NCI-H187 (cell line): ENCODE measurements at regions not wholly inside any gene's neighbourhood (a gene's known extent, or its start where the extent isn't known, plus 50 kb on each side); places are given as distances from the start of the nearest gene placed in this dataset.

Experiments used
- DNase-seq, 2 experiments: peaks; one replicate each; lab custom pipeline; 2025; lab: John Stamatoyannopoulos, UW

GRCh38 chr5:98608052-98608451 is 165.4 kb upstream of the RGMB start:
- DNase-seq, result no peak

DNA sequence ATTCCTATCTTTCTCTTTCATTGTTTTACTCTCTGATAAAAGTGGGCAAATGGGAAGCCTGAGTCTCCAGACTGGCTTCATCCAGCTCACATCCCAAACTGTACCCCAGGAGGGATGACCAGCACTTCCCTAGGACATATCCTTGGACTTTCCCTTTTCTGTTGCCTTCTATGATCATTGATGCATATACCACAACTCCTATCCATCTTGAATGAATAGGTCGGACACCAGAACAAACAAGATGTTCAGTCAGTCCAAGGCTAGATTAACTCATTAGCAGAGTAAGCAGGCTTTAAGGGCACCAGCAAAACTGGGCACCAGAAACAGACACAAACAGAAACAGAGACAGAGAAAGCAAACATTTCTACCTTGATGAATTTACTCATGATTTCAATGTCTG is 159.1 kb upstream of the RGMB start:
- no peak for DNase-seq

- DNase-seq, result no peak
Measured at GRCh38 chr5:98621821-98622220, 151.6 kb upstream of the RGMB start.

GRCh38 chr5:98624145-98624880 is 149.2 kb upstream of the RGMB start:
- no peak for DNase-seq

DNA sequence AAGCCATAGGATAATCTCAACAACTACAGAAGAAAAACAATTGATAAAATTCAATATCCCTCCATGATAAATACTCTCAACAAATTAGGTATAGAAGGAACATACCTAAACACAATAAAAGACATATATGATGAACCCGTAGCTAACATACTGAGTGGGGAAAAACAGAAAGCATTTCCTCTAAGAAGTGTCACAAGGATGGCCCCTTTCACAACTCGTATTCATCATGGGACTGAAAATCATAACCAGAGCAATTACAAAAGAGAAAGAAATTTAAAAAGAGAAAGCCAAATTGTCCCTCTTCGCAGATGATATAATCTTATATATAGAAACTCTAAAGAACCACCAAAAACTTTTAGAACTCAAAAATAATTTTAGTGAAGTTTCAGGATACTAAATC is 146.3 kb upstream of the RGMB start:
- no peak for DNase-seq

GRCh38 chr5:98630621-98631020 is 142.8 kb upstream of the RGMB start:
- DNase-seq, result no peak

GRCh38 chr5:98631311-98632054 is 142.0 kb upstream of the RGMB start:
- no peak for DNase-seq

DNA sequence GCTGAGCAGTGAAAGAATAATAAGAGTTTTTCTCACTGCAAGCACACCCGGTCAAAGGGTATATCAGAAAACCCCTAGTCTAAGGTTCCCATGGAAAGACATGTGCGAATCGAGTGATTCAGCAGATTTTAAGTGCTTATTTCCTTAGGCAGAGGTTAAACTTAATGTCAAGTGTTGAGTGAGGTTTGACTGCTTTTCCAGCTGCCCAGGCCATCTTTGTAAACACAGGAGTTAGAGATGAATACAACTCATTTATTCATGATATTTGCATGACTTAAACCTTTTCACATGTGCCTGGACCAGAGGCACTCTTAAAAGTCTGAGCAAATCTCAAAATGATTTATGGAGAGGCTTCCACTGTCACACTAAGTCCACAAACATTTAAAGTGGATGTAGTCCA is 137.8 kb upstream of the RGMB start:
- no peak for DNase-seq

DNA sequence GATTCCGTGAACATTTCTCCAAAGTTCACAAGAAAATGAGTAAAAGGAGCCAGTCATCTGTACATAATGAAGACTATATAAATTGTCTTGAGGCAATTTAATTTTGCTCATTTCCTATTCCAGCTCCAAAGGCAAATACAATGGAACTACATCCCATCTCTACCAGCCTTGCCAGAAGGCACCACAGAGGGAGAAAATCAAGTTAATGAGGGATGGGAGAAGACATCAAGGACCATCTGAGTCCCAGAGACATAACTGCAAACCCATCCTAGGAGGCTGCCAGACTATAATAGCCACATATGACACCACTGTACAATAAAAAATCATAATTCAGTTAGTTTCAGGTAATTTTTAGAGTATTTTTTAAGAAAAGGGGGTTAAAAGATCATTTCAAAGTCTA is 136.3 kb upstream of the RGMB start:
- DNase-seq, result no peak

GRCh38 chr5:98637557-98637956 is 135.9 kb upstream of the RGMB start:
- no peak for DNase-seq

DNA sequence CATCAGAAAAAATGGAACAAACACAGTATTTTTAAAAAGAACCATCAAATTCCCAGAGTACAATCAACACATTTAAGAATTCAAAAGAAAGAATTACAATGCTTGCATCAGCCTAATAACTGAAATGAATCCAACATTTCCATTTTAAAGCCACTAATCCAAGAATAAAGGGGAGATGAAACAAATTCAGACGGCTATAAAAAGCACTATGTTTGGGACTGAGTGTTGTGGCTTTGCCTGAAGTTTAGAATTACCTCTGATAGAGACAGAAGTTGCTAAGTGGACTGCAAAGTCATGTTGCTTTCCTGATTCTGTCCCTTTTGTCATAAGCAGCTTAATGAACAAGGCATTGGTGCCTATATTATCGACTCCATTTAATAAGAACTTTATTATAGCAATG is 135.4 kb upstream of the RGMB start:
- DNase-seq, result no peak

DNA sequence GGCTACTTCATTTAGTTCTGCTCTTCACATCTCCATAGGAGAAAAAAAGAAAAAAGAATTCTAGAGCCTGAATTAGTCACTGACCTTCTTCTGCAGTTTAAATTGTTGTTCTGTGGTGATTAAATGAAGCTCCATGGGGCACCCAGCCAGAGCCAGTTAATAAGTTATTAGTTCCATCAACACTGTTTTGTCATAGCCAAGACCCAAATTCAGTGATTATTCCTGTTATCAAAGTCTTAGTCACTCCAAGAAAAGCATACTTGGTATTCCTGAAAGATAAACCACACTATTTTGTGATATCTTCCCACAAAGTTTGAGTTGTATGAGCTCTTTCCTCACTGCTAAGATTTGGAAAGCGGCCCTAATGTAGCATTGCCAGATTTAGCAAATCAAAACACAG is 134.8 kb upstream of the RGMB start:
- no peak for DNase-seq

DNA sequence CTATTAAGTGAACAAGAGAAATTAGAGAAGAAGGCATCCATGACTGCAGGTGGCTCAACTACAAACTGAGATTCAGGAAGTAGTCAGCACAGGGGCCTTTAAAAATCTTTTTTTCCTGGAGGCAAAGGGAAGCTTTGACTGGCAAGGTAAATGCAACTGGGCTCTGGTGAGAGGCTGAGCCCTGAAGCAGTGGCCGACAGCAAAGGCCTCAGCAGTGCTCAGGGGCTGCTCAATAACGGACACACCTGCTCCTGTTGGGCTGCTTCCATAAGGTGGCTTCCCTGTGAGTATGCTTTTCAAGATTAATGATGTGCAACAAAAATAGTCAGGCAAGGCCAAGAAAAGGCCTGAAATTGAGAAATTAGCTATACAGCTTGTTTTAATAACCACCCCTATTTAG is 134.2 kb upstream of the RGMB start:
- DNase-seq, result no peak

DNA sequence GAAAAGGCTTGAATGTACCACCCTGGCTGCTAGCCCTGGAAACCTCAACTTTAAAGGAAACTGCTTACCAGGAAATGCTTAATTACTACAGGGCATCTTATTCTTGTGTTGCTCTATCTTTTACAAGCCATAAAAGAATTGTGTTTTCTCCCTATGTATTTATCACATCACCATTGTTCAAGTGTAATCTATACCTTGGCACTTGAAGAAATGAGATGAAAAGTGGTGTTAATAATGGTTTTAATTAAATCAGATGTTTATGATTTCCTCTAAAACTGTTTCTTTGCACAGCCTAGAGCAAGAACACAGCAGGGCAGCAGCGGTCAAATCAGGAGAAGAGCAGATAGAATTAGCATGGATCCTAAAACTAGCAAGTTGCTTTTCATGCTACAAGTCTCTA is 131.8 kb upstream of the RGMB start:
- DNase-seq, result no peak

DNA sequence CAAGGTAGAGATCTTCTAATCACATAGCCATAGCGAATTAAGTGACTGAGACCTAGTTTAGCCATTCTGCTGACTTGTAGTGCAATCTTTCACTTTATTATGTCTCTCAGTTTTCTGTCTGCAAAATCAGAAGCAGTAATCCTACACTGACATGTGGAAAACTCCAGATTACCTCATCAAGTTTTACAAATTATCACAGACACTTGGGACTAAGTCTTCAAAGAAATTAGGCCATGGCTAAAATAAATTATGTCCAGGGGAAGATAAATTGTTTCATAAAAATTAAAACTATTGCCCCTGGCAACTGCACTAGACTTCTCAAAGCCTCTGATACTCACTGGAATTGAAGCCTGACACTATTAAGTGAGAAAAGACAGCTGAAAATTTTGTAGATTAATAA is 129.9 kb upstream of the RGMB start:
- DNase-seq, result no peak

- DNase-seq, result no peak
Measured at GRCh38 chr5:98651715-98652114, 121.7 kb upstream of the RGMB start.

DNA sequence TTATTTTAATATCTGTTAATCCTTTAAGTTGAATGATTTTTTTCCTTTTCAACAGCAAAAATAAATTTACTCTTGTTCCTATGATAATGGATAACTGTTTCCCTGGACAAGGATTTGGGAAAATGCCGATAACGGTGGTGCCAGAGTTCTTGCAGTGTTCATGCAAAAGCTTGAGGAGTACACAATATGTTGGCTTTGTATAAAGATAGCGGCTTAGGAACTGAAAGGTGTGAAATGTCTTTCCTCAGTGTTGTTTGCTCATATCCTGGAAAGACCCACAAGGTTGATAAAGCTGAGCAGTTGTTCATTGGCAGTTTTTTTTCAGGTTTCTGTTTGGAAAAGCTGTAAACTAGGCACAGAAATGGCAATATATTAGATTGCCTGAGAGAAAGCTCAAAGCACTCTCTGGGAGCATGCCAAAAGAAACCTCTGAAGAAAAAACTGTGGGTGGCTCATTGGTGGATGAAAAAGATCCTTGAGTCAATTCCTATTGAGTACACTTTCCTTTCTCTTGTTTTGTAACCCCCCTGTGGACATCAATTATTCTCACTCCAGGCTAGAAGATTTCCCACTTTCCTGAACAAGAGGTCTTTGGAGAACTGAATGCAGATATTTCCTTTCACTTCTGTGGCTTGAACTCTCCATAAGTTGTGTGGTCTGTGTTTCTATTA is 117.2 kb upstream of the RGMB start:
- no peak for DNase-seq

- no peak for DNase-seq
Measured at GRCh38 chr5:98656796-98657195, 116.7 kb upstream of the RGMB start.

DNA sequence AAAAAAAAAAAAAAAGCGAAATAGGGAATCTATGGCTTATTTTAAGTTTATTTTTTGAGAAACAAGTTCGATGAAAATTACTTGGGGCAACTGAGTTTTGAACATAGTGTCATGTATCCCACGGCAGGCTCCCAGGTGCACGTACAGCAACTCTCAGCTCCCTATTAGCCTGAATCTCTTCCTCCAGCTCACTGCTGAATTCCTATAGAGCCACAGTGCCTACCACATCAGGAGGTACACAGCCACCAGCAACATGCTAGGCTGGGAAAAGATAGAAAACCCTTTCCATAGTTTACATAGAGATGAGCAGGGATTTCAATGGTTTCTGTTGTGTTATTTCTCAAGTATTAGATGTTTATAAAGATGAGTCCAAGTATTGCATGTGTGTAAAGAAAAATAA is 115.9 kb upstream of the RGMB start:
- DNase-seq, result no peak

DNA sequence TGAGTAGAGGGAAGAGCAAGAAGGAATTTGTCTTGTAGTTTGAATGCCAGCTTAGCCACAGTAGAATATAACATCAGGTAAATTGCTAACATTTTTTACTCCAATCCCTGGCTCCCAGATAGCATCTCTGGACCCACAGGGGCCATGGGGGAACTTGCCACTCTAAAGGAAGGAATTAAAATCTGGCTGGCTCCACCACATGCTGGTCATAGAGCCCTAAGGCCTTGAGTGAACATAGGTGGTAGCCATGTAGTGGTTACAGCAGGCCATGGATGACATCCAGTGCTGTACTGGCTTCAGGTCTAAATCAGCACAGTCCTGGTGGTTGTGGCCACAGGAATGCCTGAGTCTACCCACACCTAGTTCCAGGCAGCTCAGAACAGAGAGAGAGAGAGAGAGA is 109.9 kb upstream of the RGMB start:
- DNase-seq, result no peak

- no peak for DNase-seq
Measured at GRCh38 chr5:98664736-98665135, 108.7 kb upstream of the RGMB start.

DNA sequence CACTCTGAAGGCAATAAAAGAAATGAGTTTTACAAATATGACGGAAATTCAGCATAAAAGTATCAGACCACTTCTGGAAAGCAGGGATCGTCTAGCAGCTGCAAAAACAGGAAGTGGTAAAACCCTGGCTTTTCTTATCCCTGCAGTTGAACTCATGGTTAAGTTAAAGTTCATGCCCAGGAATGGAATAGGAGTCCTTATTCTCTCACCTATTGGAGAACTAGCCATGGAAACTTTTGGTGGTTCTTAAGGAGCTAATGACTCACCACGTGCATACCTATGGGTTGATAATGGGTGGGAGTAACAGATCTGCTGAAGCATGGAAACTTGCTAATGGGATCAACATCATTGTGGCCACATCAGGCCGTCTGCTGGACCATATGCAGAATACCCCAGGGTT is 93.5 kb upstream of the RGMB start:
- DNase-seq, result no peak

DNA sequence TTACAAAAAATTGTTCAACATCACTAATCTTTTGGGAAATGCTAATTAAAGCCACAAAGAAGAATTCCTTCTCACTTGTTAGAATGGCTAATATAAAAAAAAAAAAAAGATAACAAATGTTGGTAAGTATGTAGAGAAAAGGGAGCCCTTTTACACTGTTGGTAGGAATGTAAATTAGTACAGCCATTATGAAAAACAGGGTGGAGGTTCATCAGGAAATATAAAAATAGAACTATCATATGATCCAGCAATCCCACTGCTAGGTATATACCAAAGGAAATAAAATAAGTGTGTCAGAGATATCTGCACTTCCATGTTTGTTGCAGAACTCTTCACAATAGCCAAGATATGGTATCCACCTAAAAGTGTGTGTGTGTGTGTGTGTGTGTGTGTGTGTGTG is 83.5 kb upstream of the RGMB start:
- DNase-seq, result no peak
